GM23338 (cell line): ENCODE measurements at regions not wholly inside any gene's neighbourhood (a gene's known extent, or its start where the extent isn't known, plus 50 kb on each side); places are given as distances from the start of the nearest gene placed in this dataset.

Source experiments
- ATAC-seq: fragments of 200-7000 bp; cut with Tn5 transposase; 3 replicates; pipeline ENCODE4 v1.9.1; 2020
- DNase-seq: peaks from one replicate; pipeline ENCODE4 v3.0.0-alpha.2; 2015; ENCODE audit warnings: low spot score
- H2AFZ ChIP-seq: fragments of 200-600 bp; sonication (generic); 2 replicates; pipeline ENCODE4 v1.8.0; 2016; ENCODE audit warnings: antibody characterized with exemption, mild to moderate bottlenecking, moderate library complexity
- H3F3A ChIP-seq: fragments of 200-600 bp; sonication (generic); replicated peaks from 2 replicates; pipeline ENCODE4 v1.8.0; 2017; ENCODE audit warnings: antibody characterized with exemption, mixed run types, low read depth
- H3K27ac ChIP-seq: fragments of 200-600 bp; sonication (generic); 2 replicates; pipeline ENCODE4 v1.6.1; 2016; ENCODE audit warnings: low read depth
- H3K27me3 ChIP-seq: fragments of 200-600 bp; sonication (generic); 2 replicates; pipeline ENCODE4 v1.8.0; 2016; ENCODE audit warnings: mild to moderate bottlenecking, mixed run types, moderate library complexity; ENCODE audit not compliant: insufficient read depth
- H3K36me3 ChIP-seq: fragments of 200-600 bp; sonication (generic); 2 replicates; pipeline ENCODE4 v1.8.0; 2016; ENCODE audit warnings: mild to moderate bottlenecking; ENCODE audit not compliant: insufficient read depth
- H3K4me1 ChIP-seq: fragments of 200-600 bp; sonication (generic); 2 replicates; pipeline ENCODE4 v1.8.0; 2016; ENCODE audit warnings: mild to moderate bottlenecking, moderate library complexity; ENCODE audit not compliant: insufficient read depth
- H3K4me2 ChIP-seq: fragments of 200-600 bp; sonication (generic); 2 replicates; pipeline ENCODE4 v1.7.1; 2017; ENCODE audit warnings: mixed run types
- H3K4me3 ChIP-seq: fragments of 200-600 bp; sonication (generic); 2 replicates; pipeline ENCODE4 v1.6.1; 2016; ENCODE audit warnings: mixed run types
- H3K79me2 ChIP-seq: fragments of 200-600 bp; sonication (generic); replicated peaks from 2 replicates; pipeline ENCODE4 v1.8.0; 2017; ENCODE audit warnings: mild to moderate bottlenecking; ENCODE audit not compliant: insufficient read depth
- H3K9me2 ChIP-seq: fragments of 200-600 bp; sonication (generic); 2 replicates; pipeline ENCODE4 v1.8.0; 2017; ENCODE audit not compliant: insufficient read depth
- H4K20me1 ChIP-seq: fragments of 200-600 bp; sonication (generic); replicated peaks from 2 replicates; pipeline ENCODE4 v1.8.0; 2017; ENCODE audit warnings: mild to moderate bottlenecking; ENCODE audit not compliant: insufficient read depth
- H3K27ac Mint-ChIP-seq: 2 replicates; pipeline ENCODE4 v1.8.0; 2020; ENCODE audit warnings: inconsistent platforms, mild to moderate bottlenecking, moderate library complexity, mixed read lengths
- H3K27me3 Mint-ChIP-seq: 3 replicates; pipeline ENCODE4 v1.8.0; 2022; ENCODE audit warnings: low read depth, mild to moderate bottlenecking, moderate library complexity, mixed read lengths, inconsistent platforms; ENCODE audit not compliant: insufficient read depth, poor library complexity
- H3K36me3 Mint-ChIP-seq: 3 replicates; pipeline ENCODE4 v1.8.0; 2021; ENCODE audit warnings: low read depth, mild to moderate bottlenecking, inconsistent platforms, moderate library complexity, mixed read lengths
- H3K4me1 Mint-ChIP-seq: 3 replicates; pipeline ENCODE4 v1.8.0; 2020; ENCODE audit warnings: mild to moderate bottlenecking, inconsistent platforms, mixed read lengths
- H3K4me3 Mint-ChIP-seq: 3 replicates; pipeline ENCODE4 v1.8.0; 2021; ENCODE audit warnings: moderate library complexity, mild to moderate bottlenecking, inconsistent platforms, mixed read lengths
- H3K9me3 Mint-ChIP-seq: 3 replicates; pipeline ENCODE4 v1.8.0; 2020; ENCODE audit warnings: moderate library complexity, mild to moderate bottlenecking, inconsistent platforms, mixed read lengths
- CREB1 ChIP-seq: fragments of 250-450 bp; sonication (Bioruptor Pico); IDR thresholded peaks from 2 replicates; pipeline ENCODE4 v1.5.0; 2020; ENCODE audit warnings: low read depth, mild to moderate bottlenecking, moderate library complexity
- CTCF ChIP-seq, 2 experiments: fragments of 200-600 bp in 1 of 2; sonication (generic) in 1 of 2; conservative IDR thresholded peaks; 2 replicates each; pipeline versions ENCODE4 v1.5.1 to v1.6.1; 2016 to 2017; ENCODE audit warnings: antibody characterized with exemption in 2 of 2, low read depth in 2 of 2, mild to moderate bottlenecking in 2 of 2, moderate library complexity in 1 of 2
- ETS1 ChIP-seq: IDR thresholded peaks from 2 replicates; pipeline ENCODE4 v1.6.1; 2016; ENCODE audit warnings: antibody characterized with exemption
- EZH2 ChIP-seq: fragments of 200-600 bp; sonication (generic); IDR thresholded peaks from one replicate; pipeline ENCODE4 v1.8.0; 2017; ENCODE audit warnings: antibody characterized with exemption, mild to moderate bottlenecking, low read depth; ENCODE audit not compliant: unreplicated experiment
- EZH2phosphoT487 ChIP-seq: fragments of 200-600 bp; sonication (generic); IDR thresholded peaks from one replicate; pipeline ENCODE4 v1.8.1; 2018; ENCODE audit warnings: antibody characterized with exemption; ENCODE audit not compliant: unreplicated experiment
- JUNB ChIP-seq: IDR thresholded peaks from one replicate; pipeline ENCODE4 v1.6.1; 2016; ENCODE audit warnings: antibody characterized with exemption; ENCODE audit not compliant: unreplicated experiment
- NANOG ChIP-seq: IDR thresholded peaks from 2 replicates; pipeline ENCODE4 v1.6.1; 2016; ENCODE audit warnings: antibody characterized with exemption, borderline replicate concordance
- POLR2AphosphoS5 ChIP-seq: IDR thresholded peaks from 2 replicates; pipeline ENCODE4 v1.6.1; 2016; ENCODE audit warnings: antibody characterized with exemption, low read depth
- REST ChIP-seq: IDR thresholded peaks from one replicate; pipeline ENCODE4 v1.6.1; 2018; ENCODE audit warnings: antibody characterized with exemption; ENCODE audit not compliant: unreplicated experiment
- STAT1 ChIP-seq: IDR thresholded peaks from one replicate; pipeline ENCODE4 v1.6.1; 2016; ENCODE audit warnings: antibody characterized with exemption; ENCODE audit not compliant: unreplicated experiment
- ZNF114 ChIP-seq: fragments of 250-450 bp; sonication (Bioruptor Pico); IDR thresholded peaks from 2 replicates; pipeline ENCODE4 v1.5.0; 2020; ENCODE audit warnings: mild to moderate bottlenecking, moderate library complexity
- ZNF331 ChIP-seq: fragments of 250-450 bp; sonication (Bioruptor Pico); IDR thresholded peaks from 2 replicates; pipeline ENCODE4 v1.5.0; 2020; ENCODE audit warnings: low read depth, mild to moderate bottlenecking, moderate library complexity
- TF ChIP-seq, protein P1 (sequence below): fragments of 250-450 bp; sonication (Bioruptor Pico); IDR thresholded peaks from 2 replicates; pipeline ENCODE4 v1.5.0; 2020; ENCODE audit warnings: mild to moderate bottlenecking, moderate library complexity

DNA sequence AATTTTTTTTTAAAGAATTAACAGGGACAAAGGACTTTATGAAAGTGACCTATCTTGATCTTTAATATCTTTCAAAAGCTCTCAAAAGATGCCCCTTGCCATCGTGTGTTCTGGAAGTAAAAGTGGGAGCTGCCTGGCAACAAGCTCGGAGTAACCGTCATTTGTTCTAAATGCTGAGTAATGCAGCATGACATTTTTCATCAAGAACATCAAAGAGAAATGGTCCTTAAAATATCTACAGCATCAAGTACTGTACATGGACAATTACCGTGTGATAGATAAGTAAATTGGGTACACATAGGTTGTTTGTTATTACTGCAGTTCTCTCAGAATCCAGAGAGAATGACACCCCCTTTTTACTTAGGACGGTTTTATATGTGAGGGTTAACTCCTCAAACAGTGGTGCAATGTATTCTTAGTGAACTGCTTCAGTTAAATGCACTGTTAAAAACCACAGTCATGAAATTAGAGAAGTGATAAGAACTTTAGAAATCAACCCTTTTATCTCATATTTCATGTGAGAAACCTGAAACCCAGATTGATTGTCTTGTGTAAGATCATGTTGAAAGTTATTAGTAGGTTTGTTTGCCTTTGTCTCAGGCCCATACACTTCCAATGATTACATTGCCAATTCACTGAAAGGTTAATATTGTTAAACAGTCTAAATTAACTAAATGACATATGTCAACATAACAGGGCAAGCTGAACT, 90.6 kb upstream of the HNMT start:
- Histone ChIP-seq H4K20me1 (no peaks in the 10 kb centered on the region), H3K79me2 (no peaks in the 10 kb centered on the region), H3K9me2 (no peaks in the 10 kb centered on the region), H3K4me2 (no peak overlapping the region), H3K27me3 (no peaks in the 10 kb centered on the region), H2AFZ (peak overlapping the region; percentile 11; the same call in 1 of the 2 replicates), H3F3A (no peaks in the 10 kb centered on the region), H3K4me1 (no peaks in the 10 kb centered on the region), H3K27ac (no peak overlapping the region), H3K36me3 (no peaks in the 10 kb centered on the region), H3K4me3 (no peak overlapping the region)
- no peak overlapping the region for H3K27ac Mint-ChIP-seq
- H3K4me3 Mint-ChIP-seq, result no peak overlapping the region
- TF ChIP-seq ETS1 (no peak), EZH2phosphoT487 (no peak), JUNB (no peak), NANOG (no peak), EZH2 (no peak), REST (no peak), POLR2AphosphoS5 (no peak), CREB1 (CRISPR knock-in tag) (no peak), CTCF (conservative IDR thresholded peaks at IDR 0.05; ENCODE audit: low read depth in 2 of 2) (no peak), ZNF331 (CRISPR knock-in tag) (no peak), STAT1 (no peak), ZNF114 (CRISPR knock-in tag) (no peak)
- TF ChIP-seq, protein P1, sequence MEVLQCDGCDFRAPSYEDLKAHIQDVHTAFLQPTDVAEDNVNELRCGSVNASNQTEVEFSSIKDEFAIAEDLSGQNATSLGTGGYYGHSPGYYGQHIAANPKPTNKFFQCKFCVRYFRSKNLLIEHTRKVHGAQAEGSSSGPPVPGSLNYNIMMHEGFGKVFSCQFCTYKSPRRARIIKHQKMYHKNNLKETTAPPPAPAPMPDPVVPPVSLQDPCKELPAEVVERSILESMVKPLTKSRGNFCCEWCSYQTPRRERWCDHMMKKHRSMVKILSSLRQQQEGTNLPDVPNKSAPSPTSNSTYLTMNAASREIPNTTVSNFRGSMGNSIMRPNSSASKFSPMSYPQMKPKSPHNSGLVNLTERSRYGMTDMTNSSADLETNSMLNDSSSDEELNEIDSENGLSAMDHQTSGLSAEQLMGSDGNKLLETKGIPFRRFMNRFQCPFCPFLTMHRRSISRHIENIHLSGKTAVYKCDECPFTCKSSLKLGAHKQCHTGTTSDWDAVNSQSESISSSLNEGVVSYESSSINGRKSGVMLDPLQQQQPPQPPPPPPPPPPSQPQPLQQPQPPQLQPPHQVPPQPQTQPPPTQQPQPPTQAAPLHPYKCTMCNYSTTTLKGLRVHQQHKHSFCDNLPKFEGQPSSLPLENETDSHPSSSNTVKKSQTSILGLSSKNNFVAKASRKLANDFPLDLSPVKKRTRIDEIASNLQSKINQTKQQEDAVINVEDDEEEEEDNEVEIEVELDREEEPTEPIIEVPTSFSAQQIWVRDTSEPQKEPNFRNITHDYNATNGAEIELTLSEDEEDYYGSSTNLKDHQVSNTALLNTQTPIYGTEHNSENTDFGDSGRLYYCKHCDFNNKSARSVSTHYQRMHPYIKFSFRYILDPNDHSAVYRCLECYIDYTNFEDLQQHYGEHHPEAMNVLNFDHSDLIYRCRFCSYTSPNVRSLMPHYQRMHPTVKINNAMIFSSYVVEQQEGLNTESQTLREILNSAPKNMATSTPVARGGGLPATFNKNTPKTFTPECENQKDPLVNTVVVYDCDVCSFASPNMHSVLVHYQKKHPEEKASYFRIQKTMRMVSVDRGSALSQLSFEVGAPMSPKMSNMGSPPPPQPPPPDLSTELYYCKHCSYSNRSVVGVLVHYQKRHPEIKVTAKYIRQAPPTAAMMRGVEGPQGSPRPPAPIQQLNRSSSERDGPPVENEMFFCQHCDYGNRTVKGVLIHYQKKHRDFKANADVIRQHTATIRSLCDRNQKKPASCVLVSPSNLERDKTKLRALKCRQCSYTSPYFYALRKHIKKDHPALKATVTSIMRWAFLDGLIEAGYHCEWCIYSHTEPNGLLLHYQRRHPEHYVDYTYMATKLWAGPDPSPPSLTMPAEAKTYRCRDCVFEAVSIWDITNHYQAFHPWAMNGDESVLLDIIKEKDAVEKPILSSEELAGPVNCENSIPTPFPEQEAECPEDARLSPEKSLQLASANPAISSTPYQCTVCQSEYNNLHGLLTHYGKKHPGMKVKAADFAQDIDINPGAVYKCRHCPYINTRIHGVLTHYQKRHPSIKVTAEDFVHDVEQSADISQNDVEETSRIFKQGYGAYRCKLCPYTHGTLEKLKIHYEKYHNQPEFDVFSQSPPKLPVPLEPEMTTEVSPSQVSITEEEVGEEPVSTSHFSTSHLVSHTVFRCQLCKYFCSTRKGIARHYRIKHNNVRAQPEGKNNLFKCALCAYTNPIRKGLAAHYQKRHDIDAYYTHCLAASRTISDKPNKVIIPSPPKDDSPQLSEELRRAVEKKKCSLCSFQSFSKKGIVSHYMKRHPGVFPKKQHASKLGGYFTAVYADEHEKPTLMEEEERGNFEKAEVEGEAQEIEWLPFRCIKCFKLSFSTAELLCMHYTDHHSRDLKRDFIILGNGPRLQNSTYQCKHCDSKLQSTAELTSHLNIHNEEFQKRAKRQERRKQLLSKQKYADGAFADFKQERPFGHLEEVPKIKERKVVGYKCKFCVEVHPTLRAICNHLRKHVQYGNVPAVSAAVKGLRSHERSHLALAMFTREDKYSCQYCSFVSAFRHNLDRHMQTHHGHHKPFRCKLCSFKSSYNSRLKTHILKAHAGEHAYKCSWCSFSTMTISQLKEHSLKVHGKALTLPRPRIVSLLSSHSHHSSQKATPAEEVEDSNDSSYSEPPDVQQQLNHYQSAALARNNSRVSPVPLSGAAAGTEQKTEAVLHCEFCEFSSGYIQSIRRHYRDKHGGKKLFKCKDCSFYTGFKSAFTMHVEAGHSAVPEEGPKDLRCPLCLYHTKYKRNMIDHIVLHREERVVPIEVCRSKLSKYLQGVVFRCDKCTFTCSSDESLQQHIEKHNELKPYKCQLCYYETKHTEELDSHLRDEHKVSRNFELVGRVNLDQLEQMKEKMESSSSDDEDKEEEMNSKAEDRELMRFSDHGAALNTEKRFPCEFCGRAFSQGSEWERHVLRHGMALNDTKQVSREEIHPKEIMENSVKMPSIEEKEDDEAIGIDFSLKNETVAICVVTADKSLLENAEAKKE, result no peak
- peaks cover 5% of the 10 kb centered on the region; the same call in 2 of the 3 replicates for H3K4me1 Mint-ChIP-seq
- ATAC-seq (no peak), DNase-seq (no peak)
- H3K36me3 Mint-ChIP-seq, result no peaks in the 10 kb centered on the region
- H3K27me3 Mint-ChIP-seq, result no peaks in the 10 kb centered on the region
- H3K9me3 Mint-ChIP-seq, result no peaks in the 10 kb centered on the region
